ENCODE measurements at regions not wholly inside any gene's neighbourhood (a gene's known extent, or its start where the extent isn't known, plus 50 kb on each side); places are given as distances from the start of the nearest gene placed in this dataset.

DNA sequence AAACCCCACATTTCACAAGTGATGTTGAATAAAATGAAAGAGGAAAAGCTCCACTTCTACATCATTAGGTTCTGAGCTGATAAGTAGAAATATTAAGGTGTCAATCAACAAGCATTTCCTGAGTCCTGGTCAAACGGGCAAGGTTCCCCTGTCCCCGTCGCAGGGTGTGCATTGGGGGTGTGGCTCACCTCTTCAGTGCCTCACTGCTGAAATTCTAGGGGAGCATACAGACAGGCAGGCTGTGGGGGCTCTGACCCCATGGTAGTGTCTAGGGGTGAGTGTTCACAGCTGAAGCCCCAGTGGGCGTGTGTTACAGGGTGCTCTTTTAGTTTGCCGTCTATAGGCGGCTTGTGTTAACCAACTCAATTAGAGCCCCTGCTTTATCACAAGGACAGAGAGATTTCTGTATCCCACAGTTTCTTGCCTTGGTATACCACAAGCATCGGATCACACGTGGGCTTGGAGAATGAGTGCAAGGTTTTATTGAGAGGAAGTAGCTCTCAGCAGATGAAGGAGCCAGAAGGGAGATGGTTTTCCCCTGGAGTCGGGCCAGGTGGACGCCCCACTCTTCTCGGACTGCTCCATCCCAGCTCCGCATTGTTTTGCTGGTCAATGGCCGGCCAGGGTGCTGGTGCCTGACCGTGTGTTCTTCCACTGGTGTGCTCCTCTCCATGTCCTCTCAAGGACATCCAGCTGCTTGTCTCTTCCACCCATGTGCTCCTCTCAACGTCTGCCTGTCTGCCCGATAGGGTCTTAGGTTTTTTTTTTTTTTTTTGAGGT is 238.2 kb upstream of the NLRP1 start:
- TF ChIP-seq, protein P1, sequence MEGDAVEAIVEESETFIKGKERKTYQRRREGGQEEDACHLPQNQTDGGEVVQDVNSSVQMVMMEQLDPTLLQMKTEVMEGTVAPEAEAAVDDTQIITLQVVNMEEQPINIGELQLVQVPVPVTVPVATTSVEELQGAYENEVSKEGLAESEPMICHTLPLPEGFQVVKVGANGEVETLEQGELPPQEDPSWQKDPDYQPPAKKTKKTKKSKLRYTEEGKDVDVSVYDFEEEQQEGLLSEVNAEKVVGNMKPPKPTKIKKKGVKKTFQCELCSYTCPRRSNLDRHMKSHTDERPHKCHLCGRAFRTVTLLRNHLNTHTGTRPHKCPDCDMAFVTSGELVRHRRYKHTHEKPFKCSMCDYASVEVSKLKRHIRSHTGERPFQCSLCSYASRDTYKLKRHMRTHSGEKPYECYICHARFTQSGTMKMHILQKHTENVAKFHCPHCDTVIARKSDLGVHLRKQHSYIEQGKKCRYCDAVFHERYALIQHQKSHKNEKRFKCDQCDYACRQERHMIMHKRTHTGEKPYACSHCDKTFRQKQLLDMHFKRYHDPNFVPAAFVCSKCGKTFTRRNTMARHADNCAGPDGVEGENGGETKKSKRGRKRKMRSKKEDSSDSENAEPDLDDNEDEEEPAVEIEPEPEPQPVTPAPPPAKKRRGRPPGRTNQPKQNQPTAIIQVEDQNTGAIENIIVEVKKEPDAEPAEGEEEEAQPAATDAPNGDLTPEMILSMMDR (IDR thresholded peaks at IDR 0.05; ENCODE audit: insufficient read depth, low read depth, low read length) = no peak
- no peak for TF ChIP-seq EZH2 (IDR thresholded peaks at IDR 0.05; ENCODE audit: insufficient read depth, low read length)
